GM18511 (cell line): ENCODE measurements at regions not wholly inside any gene's neighbourhood (a gene's known extent, or its start where the extent isn't known, plus 50 kb on each side); places are given as distances from the start of the nearest gene placed in this dataset.
"Not testable (repeated sequence)": the region's sequence is repeated elsewhere in the genome, so short reads cannot be mapped to it uniquely, and the experiment has no call there.

ENCODE experiments used
- ATAC-seq: cut with Tn5 transposase; IDR thresholded peaks from one replicate; pipeline ENCODE4 v1.9.1; 2021; ENCODE audit warnings: mild to moderate bottlenecking, moderate library complexity; ENCODE audit not compliant: unreplicated experiment

GRCh38 chr4:60443068-60443467 lies 757.1 kb upstream of the ADGRL3 start:
- ATAC-seq = no peak

DNA sequence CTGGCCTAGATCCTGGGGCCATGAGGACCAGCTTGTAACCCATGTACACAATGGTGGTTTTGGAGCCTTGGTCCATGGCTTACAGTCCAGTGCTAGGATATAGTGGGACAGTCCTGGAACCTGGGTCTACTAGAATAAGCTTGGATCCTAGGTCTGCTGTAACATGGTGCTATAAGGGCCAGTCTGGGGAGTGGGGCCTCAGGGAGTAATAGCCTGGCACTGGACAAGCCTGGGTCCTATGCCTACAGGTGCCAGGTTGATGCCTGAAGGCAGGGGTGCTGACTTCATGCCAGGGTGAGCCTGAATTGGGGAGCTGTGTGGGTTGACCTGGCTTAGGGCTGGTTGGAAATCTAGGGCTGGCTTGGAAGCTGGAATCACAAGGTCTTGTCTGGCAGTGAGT lies 756.3 kb upstream of the ADGRL3 start:
- no peak for ATAC-seq

DNA sequence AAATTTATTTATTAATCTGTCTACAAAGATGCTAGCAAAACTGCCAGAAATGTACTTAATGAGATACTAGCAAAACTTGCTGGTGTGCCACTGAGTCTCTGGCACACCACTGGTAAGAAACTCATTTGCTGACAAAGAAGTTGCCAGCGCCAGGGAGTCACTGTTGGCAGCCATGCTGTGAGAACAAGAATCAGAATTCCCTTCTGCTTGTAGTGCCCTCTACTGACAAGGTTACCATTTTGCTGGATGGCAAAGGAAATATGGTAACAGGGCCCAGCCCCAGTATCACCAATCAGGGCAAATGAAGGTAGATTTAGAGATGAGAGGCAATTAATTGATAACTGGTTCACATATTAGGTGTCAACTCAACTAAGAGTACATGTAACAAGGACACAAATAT lies 750.1 kb upstream of the ADGRL3 start:
- ATAC-seq = no peak

GRCh38 chr4:60452266-60452665 lies 747.9 kb upstream of the ADGRL3 start:
- no peak for ATAC-seq

GRCh38 chr4:60455380-60455779 lies 744.7 kb upstream of the ADGRL3 start:
- no peak for ATAC-seq

DNA sequence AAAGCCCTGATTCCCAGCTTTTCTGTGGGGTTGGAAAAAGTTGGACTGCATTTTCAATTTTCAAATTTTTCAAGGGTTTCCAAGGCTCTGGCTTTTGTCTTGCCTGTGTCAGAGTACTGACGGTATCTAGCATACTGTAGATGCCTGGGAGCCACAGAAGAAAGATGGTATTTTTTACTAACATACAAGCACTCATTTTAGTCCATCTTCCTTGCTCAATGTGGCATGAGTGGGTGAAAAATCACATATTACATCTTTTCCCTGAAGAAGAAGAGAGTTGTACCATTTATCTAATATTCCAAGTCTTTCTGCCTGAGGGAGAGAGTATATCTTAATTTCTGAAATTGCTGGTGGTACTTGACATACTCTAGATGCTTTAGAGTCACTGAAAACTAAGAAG lies 738.6 kb upstream of the ADGRL3 start:
- no peak for ATAC-seq

DNA sequence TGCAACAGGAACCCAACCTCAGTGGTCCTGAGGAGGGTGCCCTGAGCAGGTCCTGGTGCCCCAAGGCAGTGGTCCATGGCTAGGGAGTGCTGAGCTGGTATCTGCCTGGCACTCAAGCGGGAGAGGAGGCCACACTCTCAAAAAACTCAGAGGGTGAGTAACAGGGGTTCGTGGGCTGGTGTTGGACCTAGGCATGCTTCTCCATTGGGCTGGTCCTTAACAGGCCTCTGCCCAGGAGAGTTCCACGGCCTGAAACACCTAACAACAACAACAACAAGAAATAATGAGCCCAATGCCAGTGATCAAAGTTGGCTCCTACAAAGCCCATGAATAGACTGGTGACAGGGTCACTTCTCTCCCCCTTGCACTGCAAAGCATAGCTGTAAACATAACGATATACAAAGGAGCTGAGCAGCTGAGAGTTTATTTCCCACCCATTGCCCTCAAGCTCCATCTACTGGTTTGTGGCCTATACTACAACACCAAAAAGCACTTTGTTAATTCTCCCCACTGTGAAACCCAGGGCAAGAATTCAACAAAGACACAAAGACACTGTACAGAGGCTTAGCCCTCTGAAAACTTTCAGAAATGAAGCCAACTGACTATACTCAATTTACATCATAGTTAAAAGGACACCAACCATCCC lies 736.1 kb upstream of the ADGRL3 start:
- ATAC-seq = no peak

GRCh38 chr4:60482921-60483351 lies 717.2 kb upstream of the ADGRL3 start:
- no peak for ATAC-seq

GRCh38 chr4:60485276-60485675 lies 714.9 kb upstream of the ADGRL3 start:
- no peak for ATAC-seq

- not testable (repeated sequence) for ATAC-seq
These were observed 712.9 kb upstream of the ADGRL3 start for GRCh38 chr4:60487118-60487761.

DNA sequence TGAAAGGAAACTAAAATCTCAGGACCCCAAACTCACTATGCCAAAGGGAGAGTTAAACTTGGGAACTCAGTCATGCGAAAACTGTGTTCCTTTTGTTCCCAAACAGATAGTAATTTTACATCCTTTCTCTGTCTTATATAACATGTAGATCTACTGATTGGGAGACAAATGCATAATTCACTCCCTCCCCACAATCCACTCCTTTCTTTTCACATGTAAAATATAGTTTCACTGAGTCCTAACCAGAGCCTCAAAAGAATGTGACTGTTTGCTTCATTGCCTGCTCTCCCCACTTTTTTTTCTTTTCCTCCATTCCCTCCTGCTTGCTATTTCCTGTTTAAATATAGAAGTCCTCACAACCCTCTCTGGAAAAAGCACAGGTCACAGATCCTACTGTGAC lies 699.3 kb upstream of the ADGRL3 start:
- no peak for ATAC-seq

DNA sequence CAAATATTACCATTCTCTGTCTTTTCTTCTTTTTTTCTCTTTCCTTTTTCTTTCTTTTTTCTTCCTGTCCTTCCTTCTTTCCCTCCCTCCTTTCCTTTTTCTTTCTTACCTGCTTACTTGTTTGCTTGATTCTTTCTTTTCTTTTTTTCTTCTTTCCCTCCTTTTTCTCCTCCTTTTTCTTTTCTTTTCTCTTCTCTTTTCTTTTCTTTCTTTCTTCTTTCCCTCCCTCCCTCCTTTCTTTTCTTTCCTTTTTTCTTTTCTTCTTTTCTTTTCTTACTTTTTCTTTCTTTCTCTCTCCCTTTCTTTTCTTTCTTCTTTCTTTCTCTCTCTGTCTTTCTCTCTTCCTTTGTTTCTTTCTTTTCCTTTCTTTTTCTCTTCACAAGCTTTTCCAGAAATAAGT lies 697.4 kb upstream of the ADGRL3 start:
- no peak for ATAC-seq

DNA sequence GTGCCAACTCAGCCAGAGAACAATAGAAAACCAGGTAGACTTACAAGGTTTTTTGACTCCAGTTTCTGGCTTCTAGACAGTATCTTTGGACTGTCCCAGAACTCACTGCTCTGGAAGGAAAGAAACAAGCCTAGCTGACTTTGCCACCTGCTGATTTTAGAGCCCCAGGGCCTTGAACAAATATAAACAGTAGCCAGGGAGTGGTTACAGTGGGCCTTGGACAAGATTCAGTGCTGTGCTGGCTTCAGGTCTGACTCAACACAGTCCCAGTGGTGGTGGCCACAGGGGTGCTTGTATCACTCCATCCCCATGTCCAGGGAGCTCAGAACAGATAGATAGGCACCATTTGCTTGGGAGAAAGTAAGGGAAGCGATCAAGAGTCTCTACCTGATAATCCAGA lies 694.1 kb upstream of the ADGRL3 start:
- no peak for ATAC-seq

- ATAC-seq = no peak
These were observed 677.9 kb upstream of the ADGRL3 start for GRCh38 chr4:60522265-60522664.

DNA sequence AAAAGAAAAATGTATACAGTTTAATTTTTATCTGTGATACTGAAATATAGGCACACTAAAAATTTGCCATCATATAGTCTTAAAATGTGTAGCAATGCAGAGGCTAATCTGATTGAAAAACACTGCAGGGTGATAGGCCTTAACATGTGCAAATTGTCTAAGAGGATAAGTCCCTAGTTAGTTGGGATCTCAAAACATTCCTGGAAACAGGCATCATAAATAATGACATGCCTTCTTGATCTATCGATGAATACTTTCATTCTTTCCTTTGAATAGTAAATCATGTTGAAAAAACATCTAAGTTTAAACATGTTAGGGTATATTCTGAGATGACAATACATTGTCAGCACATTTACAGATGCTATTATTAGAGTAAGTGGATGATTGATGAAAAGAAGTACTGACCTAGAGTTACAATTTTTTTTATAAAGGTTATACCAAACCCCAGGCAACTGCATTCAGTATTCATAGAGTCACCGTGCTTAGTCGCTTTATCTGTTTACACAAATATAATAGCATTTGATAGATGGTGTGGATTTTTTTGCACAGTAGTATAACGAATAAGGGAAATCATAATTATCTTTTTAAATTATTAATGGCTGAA lies 668.2 kb upstream of the ADGRL3 start:
- no peak for ATAC-seq

DNA sequence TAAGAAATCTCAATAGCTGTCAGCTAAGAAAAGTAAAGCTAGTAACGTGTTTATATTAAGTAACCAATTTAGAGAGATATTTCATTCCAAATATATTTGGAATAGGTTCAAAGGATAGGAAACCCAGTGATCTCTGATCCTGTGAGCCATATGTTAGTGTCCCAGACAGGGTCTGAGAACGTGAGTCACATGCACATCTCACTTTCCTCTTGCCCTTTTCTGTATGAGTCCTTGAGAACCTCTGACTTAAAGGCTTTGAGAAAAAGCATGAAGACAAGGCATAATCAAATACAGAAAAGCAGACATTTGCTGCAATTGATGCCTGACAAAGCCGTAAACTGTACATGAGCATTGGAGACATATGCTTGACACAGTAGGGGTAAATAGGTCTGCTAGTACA lies 655.1 kb upstream of the ADGRL3 start:
- no peak for ATAC-seq

DNA sequence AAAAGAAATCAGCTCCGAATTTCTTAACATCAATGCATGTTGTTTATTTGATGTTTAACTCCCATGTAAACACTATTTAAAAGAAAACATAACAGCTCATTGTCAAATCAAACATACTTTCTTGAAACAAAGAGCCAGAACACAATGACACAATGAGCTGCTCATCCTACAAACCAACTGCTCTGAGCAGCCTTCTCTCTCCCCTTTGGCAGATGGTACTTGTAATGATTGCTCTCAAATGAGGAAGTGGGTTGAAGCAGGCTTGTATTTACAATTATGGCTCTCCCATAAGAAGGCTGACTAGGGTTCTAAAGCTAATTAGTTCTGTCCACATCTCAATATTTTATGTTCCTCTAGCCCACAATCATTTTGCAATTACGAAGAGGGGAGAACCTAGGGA lies 637.8 kb upstream of the ADGRL3 start:
- no peak for ATAC-seq

- no peak for ATAC-seq
These were observed 634.6 kb upstream of the ADGRL3 start for GRCh38 chr4:60565558-60565957.

GRCh38 chr4:60575336-60575735 lies 624.8 kb upstream of the ADGRL3 start:
- no peak for ATAC-seq

GRCh38 chr4:60579335-60579734 lies 620.8 kb upstream of the ADGRL3 start:
- no peak for ATAC-seq

DNA sequence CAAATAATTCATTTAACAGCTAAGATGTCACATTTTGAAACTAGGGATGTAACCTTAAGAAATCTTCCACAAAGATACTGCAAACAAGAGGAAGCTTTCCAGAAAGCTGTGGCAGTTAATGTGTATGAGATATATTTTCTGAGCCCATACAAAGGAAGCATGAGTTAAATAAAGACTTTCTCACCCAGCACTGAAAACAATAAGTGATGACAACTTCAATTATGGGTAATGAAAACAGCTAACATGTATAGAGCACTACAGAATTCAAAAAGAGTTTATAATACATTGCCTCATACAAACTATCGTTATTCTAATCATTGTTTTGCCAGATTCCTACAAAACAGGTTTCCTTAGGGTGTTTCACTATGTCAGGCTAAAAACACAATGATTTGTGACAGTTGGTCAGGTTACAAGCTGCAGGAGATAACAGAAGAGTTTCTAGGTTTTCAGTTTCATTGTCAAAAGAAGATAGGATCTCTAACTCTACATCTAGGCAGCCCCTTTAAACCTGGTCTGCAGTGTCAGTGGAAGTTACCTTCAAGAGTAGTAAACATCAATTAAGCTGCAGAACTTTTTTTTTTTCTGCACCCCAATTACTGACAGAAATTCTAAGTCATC lies 618.1 kb upstream of the ADGRL3 start:
- ATAC-seq = no peak

GRCh38 chr4:60588556-60588955 lies 611.6 kb upstream of the ADGRL3 start:
- no peak for ATAC-seq
